ENCODE measurements at regions not wholly inside any gene's neighbourhood (a gene's known extent, or its start where the extent isn't known, plus 50 kb on each side); places are given as distances from the start of the nearest gene placed in this dataset.
"Not testable (repeated sequence)": the region's sequence is repeated elsewhere in the genome, so short reads cannot be mapped to it uniquely, and the experiment has no call there.

- Histone ChIP-seq H3K27me3 (ENCODE audit: insufficient read depth, low read length) (peaks cover 65% of the 10 kb centered on the region), H3K4me1 (ENCODE audit: control insufficient read depth, insufficient read depth, low read length, unreplicated experiment) (no peaks in the 10 kb centered on the region), H3K27ac (ENCODE audit: low read depth, low read length) (no peak overlapping the region), H3K4me3 (ENCODE audit: low read depth, low read length) (no peak overlapping the region), H3K36me3 (ENCODE audit: insufficient read depth, low read length) (no peaks in the 10 kb centered on the region), H3K79me2 (ENCODE audit: control insufficient read depth, insufficient read depth, low read length, unreplicated experiment) (no peaks in the 10 kb centered on the region), H2AFZ (ENCODE audit: low read length, unreplicated experiment) (no peak overlapping the region)
Observed at GRCh38 chr2:236785611-236786057, 216.0 kb downstream of the ACKR3 start.

- no peaks in the 10 kb centered on the region for H3K79me2 ChIP-seq (ENCODE audit: control insufficient read depth, insufficient read depth, low read length, unreplicated experiment)
- no peak overlapping the region for H3K4me3 ChIP-seq (ENCODE audit: low read depth, low read length)
- H2AFZ ChIP-seq (ENCODE audit: low read length, unreplicated experiment), result no peak overlapping the region
- no peaks in the 10 kb centered on the region for H3K36me3 ChIP-seq (ENCODE audit: insufficient read depth, low read length)
- H3K4me1 ChIP-seq (ENCODE audit: control insufficient read depth, insufficient read depth, low read length, unreplicated experiment), result no peaks in the 10 kb centered on the region
- no peak overlapping the region for H3K27ac ChIP-seq (ENCODE audit: low read depth, low read length)
- peaks cover 72% of the 10 kb centered on the region for H3K27me3 ChIP-seq (ENCODE audit: insufficient read depth, low read length)
Observed at GRCh38 chr2:236786751-236787150, 217.1 kb downstream of the ACKR3 start.

GRCh38 chr2:236787376-236787775 is 217.8 kb downstream of the ACKR3 start:
- H3K79me2 ChIP-seq (ENCODE audit: control insufficient read depth, insufficient read depth, low read length, unreplicated experiment); H2AFZ ChIP-seq (ENCODE audit: low read length, unreplicated experiment); H3K36me3 ChIP-seq (ENCODE audit: insufficient read depth, low read length); H3K4me3 ChIP-seq (ENCODE audit: low read depth, low read length); H3K4me1 ChIP-seq (ENCODE audit: control insufficient read depth, insufficient read depth, low read length, unreplicated experiment); H3K27ac ChIP-seq (ENCODE audit: low read depth, low read length): not testable (repeated sequence)
- peaks cover 71% of the 10 kb centered on the region for H3K27me3 ChIP-seq (ENCODE audit: insufficient read depth, low read length)

- H3K36me3 ChIP-seq (ENCODE audit: insufficient read depth, low read length), result no peaks in the 10 kb centered on the region
- no peak overlapping the region for H2AFZ ChIP-seq (ENCODE audit: low read length, unreplicated experiment)
- H3K79me2 ChIP-seq (ENCODE audit: control insufficient read depth, insufficient read depth, low read length, unreplicated experiment), result no peaks in the 10 kb centered on the region
- no peak overlapping the region for H3K4me3 ChIP-seq (ENCODE audit: low read depth, low read length)
- H3K4me1 ChIP-seq (ENCODE audit: control insufficient read depth, insufficient read depth, low read length, unreplicated experiment), result no peaks in the 10 kb centered on the region
- H3K27me3 ChIP-seq (ENCODE audit: insufficient read depth, low read length), result peaks cover 67% of the 10 kb centered on the region
- no peak overlapping the region for H3K27ac ChIP-seq (ENCODE audit: low read depth, low read length)
Observed at GRCh38 chr2:236787885-236788284, 218.3 kb downstream of the ACKR3 start.

- no peak overlapping the region for H3K27ac ChIP-seq (ENCODE audit: low read depth, low read length)
- H3K4me1 ChIP-seq (ENCODE audit: control insufficient read depth, insufficient read depth, low read length, unreplicated experiment), result no peaks in the 10 kb centered on the region
- no peaks in the 10 kb centered on the region for H3K79me2 ChIP-seq (ENCODE audit: control insufficient read depth, insufficient read depth, low read length, unreplicated experiment)
- H2AFZ ChIP-seq (ENCODE audit: low read length, unreplicated experiment), result no peak overlapping the region
- peaks cover 70% of the 10 kb centered on the region for H3K27me3 ChIP-seq (ENCODE audit: insufficient read depth, low read length)
- no peaks in the 10 kb centered on the region for H3K36me3 ChIP-seq (ENCODE audit: insufficient read depth, low read length)
- H3K4me3 ChIP-seq (ENCODE audit: low read depth, low read length), result no peak overlapping the region
Observed at GRCh38 chr2:236790963-236791362, 221.3 kb downstream of the ACKR3 start.

GRCh38 chr2:236793023-236794011 is 223.7 kb downstream of the ACKR3 start:
- Histone ChIP-seq H3K27ac (ENCODE audit: low read depth, low read length) (no peak overlapping the region), H3K27me3 (ENCODE audit: insufficient read depth, low read length) (peaks cover 57% of the 10 kb centered on the region), H3K79me2 (ENCODE audit: control insufficient read depth, insufficient read depth, low read length, unreplicated experiment) (no peaks in the 10 kb centered on the region), H3K4me3 (ENCODE audit: low read depth, low read length) (no peak overlapping the region), H2AFZ (ENCODE audit: low read length, unreplicated experiment) (no peak overlapping the region), H3K4me1 (ENCODE audit: control insufficient read depth, insufficient read depth, low read length, unreplicated experiment) (no peaks in the 10 kb centered on the region), H3K36me3 (ENCODE audit: insufficient read depth, low read length) (no peaks in the 10 kb centered on the region)

- no peaks in the 10 kb centered on the region for H3K4me1 ChIP-seq (ENCODE audit: control insufficient read depth, insufficient read depth, low read length, unreplicated experiment)
- H3K4me3 ChIP-seq (ENCODE audit: low read depth, low read length), result no peak overlapping the region
- peaks cover 48% of the 10 kb centered on the region for H3K27me3 ChIP-seq (ENCODE audit: insufficient read depth, low read length)
- H3K27ac ChIP-seq (ENCODE audit: low read depth, low read length), result no peak overlapping the region
- no peaks in the 10 kb centered on the region for H3K36me3 ChIP-seq (ENCODE audit: insufficient read depth, low read length)
- H2AFZ ChIP-seq (ENCODE audit: low read length, unreplicated experiment), result no peak overlapping the region
- no peaks in the 10 kb centered on the region for H3K79me2 ChIP-seq (ENCODE audit: control insufficient read depth, insufficient read depth, low read length, unreplicated experiment)
Observed at GRCh38 chr2:236794176-236794957, 224.7 kb downstream of the ACKR3 start.

- Histone ChIP-seq H3K4me3 (ENCODE audit: low read depth, low read length) (no peak overlapping the region), H2AFZ (ENCODE audit: low read length, unreplicated experiment) (no peak overlapping the region), H3K27ac (ENCODE audit: low read depth, low read length) (no peak overlapping the region), H3K79me2 (ENCODE audit: control insufficient read depth, insufficient read depth, low read length, unreplicated experiment) (no peaks in the 10 kb centered on the region), H3K36me3 (ENCODE audit: insufficient read depth, low read length) (no peaks in the 10 kb centered on the region), H3K27me3 (ENCODE audit: insufficient read depth, low read length) (peaks cover 39% of the 10 kb centered on the region), H3K4me1 (ENCODE audit: control insufficient read depth, insufficient read depth, low read length, unreplicated experiment) (no peaks in the 10 kb centered on the region)
Observed at GRCh38 chr2:236795169-236795860, 225.7 kb downstream of the ACKR3 start.

- no peaks in the 10 kb centered on the region for H3K4me1 ChIP-seq (ENCODE audit: control insufficient read depth, insufficient read depth, low read length, unreplicated experiment)
- no peaks in the 10 kb centered on the region for H3K79me2 ChIP-seq (ENCODE audit: control insufficient read depth, insufficient read depth, low read length, unreplicated experiment)
- no peak overlapping the region for H3K4me3 ChIP-seq (ENCODE audit: low read depth, low read length)
- no peak overlapping the region for H3K27ac ChIP-seq (ENCODE audit: low read depth, low read length)
- no peaks in the 10 kb centered on the region for H3K36me3 ChIP-seq (ENCODE audit: insufficient read depth, low read length)
- H3K27me3 ChIP-seq (ENCODE audit: insufficient read depth, low read length), result peaks cover 34% of the 10 kb centered on the region
- H2AFZ ChIP-seq (ENCODE audit: low read length, unreplicated experiment), result no peak overlapping the region
Observed at GRCh38 chr2:236795861-236796219, 226.2 kb downstream of the ACKR3 start.

- no peaks in the 10 kb centered on the region for H3K4me1 ChIP-seq (ENCODE audit: control insufficient read depth, insufficient read depth, low read length, unreplicated experiment)
- no peak overlapping the region for H3K27ac ChIP-seq (ENCODE audit: low read depth, low read length)
- H3K27me3 ChIP-seq (ENCODE audit: insufficient read depth, low read length), result peaks cover 30% of the 10 kb centered on the region
- no peak overlapping the region for H2AFZ ChIP-seq (ENCODE audit: low read length, unreplicated experiment)
- H3K36me3 ChIP-seq (ENCODE audit: insufficient read depth, low read length), result no peaks in the 10 kb centered on the region
- H3K4me3 ChIP-seq (ENCODE audit: low read depth, low read length), result no peak overlapping the region
- no peaks in the 10 kb centered on the region for H3K79me2 ChIP-seq (ENCODE audit: control insufficient read depth, insufficient read depth, low read length, unreplicated experiment)
Observed at GRCh38 chr2:236796236-236796635, 226.6 kb downstream of the ACKR3 start.
